GM23248 (cell line): ENCODE measurements at regions not wholly inside any gene's neighbourhood (a gene's known extent, or its start where the extent isn't known, plus 50 kb on each side); places are given as distances from the start of the nearest gene placed in this dataset.

Experiments
- EZH2 ChIP-seq: fragments of 200-600 bp; sonication (generic); IDR thresholded peaks from 2 replicates; pipeline ENCODE4 v1.6.1; 2018; ENCODE audit warnings: antibody characterized with exemption, mild to moderate bottlenecking; ENCODE audit not compliant: insufficient read depth, poor library complexity, severe bottlenecking
- EZH2phosphoT487 ChIP-seq: fragments of 200-600 bp; sonication (generic); IDR thresholded peaks from 2 replicates; pipeline ENCODE4 v1.6.1; 2018; ENCODE audit warnings: antibody characterized with exemption, moderate library complexity, mild to moderate bottlenecking, low read depth; ENCODE audit not compliant: insufficient read depth

- TF ChIP-seq EZH2 = no peak
- TF ChIP-seq EZH2phosphoT487 = no peak
Measured at GRCh38 chr6:51350308-51350904, 531.7 kb downstream of the TFAP2B start.
